ENCODE measurements at regions not wholly inside any gene's neighbourhood (a gene's known extent, or its start where the extent isn't known, plus 50 kb on each side); places are given as distances from the start of the nearest gene placed in this dataset.

- TF ChIP-seq CTCF (IDR thresholded peaks at IDR 0.05) (no peak), POLR2A (IDR thresholded peaks at IDR 0.05) (no peak)
Measured at GRCh38 chr4:137905930-137906329, 336.2 kb downstream of the SLC7A11 start.

Measured in body of pancreas (tissue), 4 donors.